SK-N-MC (cell line): ENCODE measurements at regions not wholly inside any gene's neighbourhood (a gene's known extent, or its start where the extent isn't known, plus 50 kb on each side); places are given as distances from the start of the nearest gene placed in this dataset.

Source experiments
- EZH2 ChIP-seq: fragments of 200-600 bp; sonication (generic); IDR thresholded peaks from one replicate; pipeline ENCODE4 v1.6.1; 2017; ENCODE audit warnings: antibody characterized with exemption
- POLR2AphosphoS5 ChIP-seq: IDR thresholded peaks from 2 replicates; pipeline ENCODE4 v1.6.1; 2012; ENCODE audit warnings: mild to moderate bottlenecking, low read depth, low read length, borderline replicate concordance

- TF ChIP-seq EZH2 = no peak
- TF ChIP-seq POLR2AphosphoS5 = no peak
These were observed 1215.6 kb upstream of the MAP3K7 start for GRCh38 chr6:91802431-91802830.
